HG02981 (cell line): ENCODE measurements at regions not wholly inside any gene's neighbourhood (a gene's known extent, or its start where the extent isn't known, plus 50 kb on each side); places are given as distances from the start of the nearest gene placed in this dataset.
"Not testable (repeated sequence)": the region's sequence is repeated elsewhere in the genome, so short reads cannot be mapped to it uniquely, and the experiment has no call there.

Experiments used
- ATAC-seq: cut with Tn5 transposase; IDR thresholded peaks from one replicate; pipeline ENCODE4 v1.9.1; 2021; ENCODE audit warnings: mild to moderate bottlenecking, moderate library complexity; ENCODE audit not compliant: unreplicated experiment

- no peak for ATAC-seq
These were observed 148.7 kb upstream of the ATP2B2 start for GRCh38 chr3:10653866-10654611.

GRCh38 chr3:10655105-10655504 is 149.7 kb upstream of the ATP2B2 start:
- no peak for ATAC-seq

- ATAC-seq, result not testable (repeated sequence)
These were observed 152.0 kb upstream of the ATP2B2 start for GRCh38 chr3:10657339-10657738.

- ATAC-seq, result no peak
These were observed 150.4 kb upstream of the SLC6A11 start for GRCh38 chr3:10665592-10665991.

GRCh38 chr3:10666621-10667020 is 149.4 kb upstream of the SLC6A11 start:
- no peak for ATAC-seq

- ATAC-seq, result no peak
These were observed 148.8 kb upstream of the SLC6A11 start for GRCh38 chr3:10667269-10667668.

GRCh38 chr3:10667901-10668476 is 148.0 kb upstream of the SLC6A11 start:
- no peak for ATAC-seq

- no peak for ATAC-seq
These were observed 146.5 kb upstream of the SLC6A11 start for GRCh38 chr3:10669490-10670048.

GRCh38 chr3:10672422-10672821 is 143.6 kb upstream of the SLC6A11 start:
- no peak for ATAC-seq

- no peak for ATAC-seq
These were observed 141.4 kb upstream of the SLC6A11 start for GRCh38 chr3:10674578-10674977.

- no peak for ATAC-seq
These were observed 139.1 kb upstream of the SLC6A11 start for GRCh38 chr3:10676905-10677304.

GRCh38 chr3:10678796-10679376 is 137.1 kb upstream of the SLC6A11 start:
- no peak for ATAC-seq

GRCh38 chr3:10680796-10681195 is 135.2 kb upstream of the SLC6A11 start:
- ATAC-seq, result no peak

- no peak for ATAC-seq
These were observed 133.3 kb upstream of the SLC6A11 start for GRCh38 chr3:10682692-10683091.

GRCh38 chr3:10683106-10683505 is 132.9 kb upstream of the SLC6A11 start:
- ATAC-seq, result no peak

GRCh38 chr3:10688126-10688525 is 127.9 kb upstream of the SLC6A11 start:
- no peak for ATAC-seq

- ATAC-seq, result no peak
These were observed 127.4 kb upstream of the SLC6A11 start for GRCh38 chr3:10688548-10689172.

GRCh38 chr3:10692039-10692622 is 123.9 kb upstream of the SLC6A11 start:
- ATAC-seq, result no peak

- ATAC-seq, result no peak
These were observed 122.6 kb upstream of the SLC6A11 start for GRCh38 chr3:10693457-10693856.

GRCh38 chr3:10694179-10694578 is 121.8 kb upstream of the SLC6A11 start:
- no peak for ATAC-seq

- not testable (repeated sequence) for ATAC-seq
These were observed 120.8 kb upstream of the SLC6A11 start for GRCh38 chr3:10695186-10695585.
